Cardiac fibroblast (primary cell): ENCODE measurements at regions not wholly inside any gene's neighbourhood (a gene's known extent, or its start where the extent isn't known, plus 50 kb on each side); places are given as distances from the start of the nearest gene placed in this dataset.

Experiments used
- DNase-seq, 2 donors: peaks; one replicate each; pipeline versions ENCODE4 v3.0.0 to v3.0.0-alpha.2; 2010; ENCODE audit warnings: low read depth in 2 of 2
- H3K4me3 ChIP-seq, 2 donors: replicated peaks in 1 of 2; 1 replicate in 1 of 2; 2 replicates in 1 of 2; pipeline ENCODE4 v1.5.1; 2011; ENCODE audit warnings: low read depth in 2 of 2, low read length in 2 of 2, mild to moderate bottlenecking in 2 of 2, moderate library complexity in 1 of 2
- CTCF ChIP-seq: IDR thresholded peaks from one replicate; pipeline ENCODE4 v1.5.1; 2011; ENCODE audit warnings: low read depth, mild to moderate bottlenecking, low read length, inconsistent platforms

- no peak for DNase-seq
- no peak for TF ChIP-seq CTCF
- no peak overlapping the region for H3K4me3 ChIP-seq
Measured at GRCh38 chr10:106341356-106341755, 823.1 kb downstream of the SORCS1 start.

- TF ChIP-seq CTCF = no peak
- no peak overlapping the region for H3K4me3 ChIP-seq
- peak; percentile 14 to 22 for DNase-seq
Measured at GRCh38 chr10:106338486-106338885, 826.0 kb downstream of the SORCS1 start.

GRCh38 chr10:106336874-106337273, 827.6 kb downstream of the SORCS1 start:
- TF ChIP-seq CTCF = no peak
- no peak for DNase-seq
- H3K4me3 ChIP-seq = no peak overlapping the region

- no peak overlapping the region for H3K4me3 ChIP-seq
- DNase-seq = no peak
- TF ChIP-seq CTCF = no peak
Measured at GRCh38 chr10:106327747-106328146, 836.8 kb downstream of the SORCS1 start.

- no peak overlapping the region for H3K4me3 ChIP-seq
- no peak for TF ChIP-seq CTCF
- no peak for DNase-seq
Measured at GRCh38 chr10:106320876-106321275, 843.6 kb downstream of the SORCS1 start.

GRCh38 chr10:106320078-106320477, 844.4 kb downstream of the SORCS1 start:
- TF ChIP-seq CTCF = no peak
- no peak for DNase-seq

GRCh38 chr10:106317554-106317953, 847.0 kb downstream of the SORCS1 start:
- no peak overlapping the region for H3K4me3 ChIP-seq
- no peak for DNase-seq
- no peak for TF ChIP-seq CTCF

More at GRCh38 chr10:106320078-106320477, 844.4 kb downstream of the SORCS1 start:
- no peak overlapping the region for H3K4me3 ChIP-seq
